RPMI7951 (cell line): ENCODE measurements at regions not wholly inside any gene's neighbourhood (a gene's known extent, or its start where the extent isn't known, plus 50 kb on each side); places are given as distances from the start of the nearest gene placed in this dataset.
A peak's percentile ranks its signal among the peaks of the same experiment; 100 is the strongest.

Experiments used
- DNase-seq: peaks from one replicate; pipeline ENCODE4 v3.0.0-alpha.2; 2012; ENCODE audit warnings: low read depth

DNA sequence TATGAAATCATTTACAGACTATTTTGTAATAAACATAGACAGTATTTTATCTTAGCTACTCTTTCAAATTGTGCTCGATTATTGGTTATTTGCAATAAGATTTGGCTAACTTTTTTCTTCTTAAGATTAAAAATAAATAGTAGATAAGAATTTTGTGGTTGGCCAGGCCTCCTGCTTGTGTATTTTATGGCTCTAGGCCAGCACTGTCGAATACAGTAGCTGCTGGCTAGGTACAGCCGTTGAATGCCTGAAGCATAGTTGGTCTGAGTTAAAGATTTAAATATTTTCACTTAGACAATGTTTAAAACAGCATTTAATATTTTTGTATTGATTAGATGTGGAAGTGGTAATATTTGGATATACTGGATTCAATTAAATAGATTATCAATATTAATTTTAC, 481.0 kb downstream of the SPRY1 start:
- peak; percentile 21 for DNase-seq

DNA sequence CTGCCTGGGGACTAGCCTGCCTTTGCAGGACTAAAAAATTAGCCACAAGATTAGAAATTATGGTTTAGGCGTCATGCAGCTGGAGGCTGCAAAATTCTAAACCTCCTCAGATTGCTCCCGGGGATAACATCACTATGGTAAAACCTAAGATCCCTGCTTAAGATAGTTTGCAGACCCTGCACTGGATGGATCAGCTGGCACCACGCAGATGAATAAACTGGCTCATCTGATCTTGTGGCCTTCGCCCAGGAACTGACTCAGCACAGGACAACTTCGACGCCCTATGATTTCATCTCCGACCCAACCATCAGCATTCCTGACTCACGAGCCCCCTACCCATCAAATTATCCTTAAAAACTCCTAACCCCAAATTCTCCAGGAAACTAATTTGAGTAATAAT, 482.4 kb downstream of the SPRY1 start:
- peak; percentile 79 for DNase-seq

DNA sequence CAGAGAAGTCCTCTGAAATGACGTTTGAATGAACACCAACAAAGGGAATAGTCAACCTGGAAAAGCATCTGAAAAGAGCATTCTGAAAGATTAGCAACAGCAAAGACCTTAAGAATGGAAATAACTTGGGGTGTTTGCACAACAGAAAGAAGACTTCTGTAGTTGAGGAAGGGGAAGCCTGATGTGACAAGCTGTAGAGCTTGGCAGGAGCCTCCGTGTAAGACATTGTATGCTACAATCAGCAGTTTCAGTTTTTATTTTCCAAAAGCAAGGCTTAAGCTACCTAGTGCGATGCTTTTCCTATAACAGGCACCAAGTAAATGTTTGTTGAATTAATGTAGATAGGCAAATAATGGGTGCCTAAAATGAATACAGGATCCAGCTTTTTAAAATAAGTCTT, 484.0 kb downstream of the SPRY1 start:
- DNase-seq = no peak

DNA sequence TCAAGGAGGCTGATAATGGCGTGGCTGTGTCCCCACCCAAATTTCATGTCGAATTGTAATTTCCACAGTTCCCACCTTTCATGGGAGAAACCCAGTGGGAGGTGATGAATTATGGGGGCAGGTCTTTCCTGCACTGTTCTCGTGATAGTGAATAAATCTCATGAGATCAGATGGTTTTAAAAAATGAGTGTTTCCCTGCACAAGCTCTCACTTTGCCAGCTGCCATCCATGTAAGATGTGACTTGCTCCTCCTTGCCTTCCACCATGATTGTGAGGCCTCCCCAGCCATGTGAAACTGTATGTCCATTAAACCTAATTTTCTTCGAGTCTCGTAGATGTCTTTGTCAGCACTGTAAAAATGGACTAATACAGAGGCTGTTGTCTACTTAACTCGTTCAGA, 488.3 kb downstream of the SPRY1 start:
- DNase-seq = no peak

DNA sequence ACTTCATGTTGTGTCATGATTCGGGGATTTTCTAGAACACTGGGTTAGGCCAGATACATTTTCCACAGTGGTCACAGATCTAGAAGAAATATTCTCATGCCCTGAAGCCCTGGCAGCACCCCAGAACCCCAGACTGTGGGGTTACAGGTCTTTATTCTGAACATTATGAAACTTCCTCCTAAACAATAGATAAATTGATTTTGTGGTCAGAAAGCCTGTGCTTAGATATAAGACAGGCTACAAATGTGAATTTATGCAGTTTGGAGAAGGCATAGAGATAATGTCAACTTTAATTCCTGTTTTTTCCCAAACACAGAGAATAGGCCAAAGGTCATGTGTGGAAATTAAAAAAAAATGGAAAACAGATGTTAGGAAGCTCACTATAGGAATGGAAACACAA, 492.9 kb downstream of the SPRY1 start:
- DNase-seq = peak; percentile 79

DNA sequence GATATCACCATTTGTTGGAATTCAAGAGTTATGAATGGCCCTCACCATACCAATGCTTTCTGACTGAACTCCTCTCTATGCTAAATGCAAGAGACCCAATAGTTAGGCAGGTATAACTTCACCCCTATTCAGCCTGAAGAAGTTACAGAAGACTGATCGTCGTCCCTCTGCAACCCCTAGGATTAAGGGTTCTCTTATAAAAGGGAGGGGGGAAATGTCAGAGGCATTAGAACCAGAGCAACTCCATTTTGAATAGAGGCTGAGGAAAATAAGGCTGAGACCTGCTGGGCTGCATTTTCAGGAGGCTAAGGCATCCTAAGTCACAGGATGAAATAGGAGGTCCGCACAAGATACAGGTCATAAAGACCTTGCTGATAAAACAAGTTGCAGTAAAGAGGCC, 494.3 kb downstream of the SPRY1 start:
- DNase-seq = no peak

DNA sequence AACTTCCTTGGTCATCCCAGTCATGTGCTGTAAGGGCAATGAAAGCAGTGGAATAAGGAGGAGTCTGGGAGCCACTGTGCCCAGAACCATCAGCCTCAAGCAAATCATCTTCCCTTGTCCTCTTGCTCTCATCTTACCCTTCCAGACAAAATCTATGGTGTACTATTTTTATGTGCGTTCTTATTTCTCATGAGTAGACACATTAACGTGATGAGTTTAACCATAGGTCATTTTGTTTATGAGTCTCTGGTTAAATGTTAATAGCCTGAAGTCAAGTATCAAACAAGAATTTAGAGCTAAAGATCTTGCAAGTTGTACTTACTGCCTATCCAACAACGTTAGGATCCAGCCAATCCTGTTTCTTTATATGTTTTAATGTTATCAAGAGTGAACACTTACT, 495.3 kb downstream of the SPRY1 start:
- DNase-seq = peak; percentile 28

DNA sequence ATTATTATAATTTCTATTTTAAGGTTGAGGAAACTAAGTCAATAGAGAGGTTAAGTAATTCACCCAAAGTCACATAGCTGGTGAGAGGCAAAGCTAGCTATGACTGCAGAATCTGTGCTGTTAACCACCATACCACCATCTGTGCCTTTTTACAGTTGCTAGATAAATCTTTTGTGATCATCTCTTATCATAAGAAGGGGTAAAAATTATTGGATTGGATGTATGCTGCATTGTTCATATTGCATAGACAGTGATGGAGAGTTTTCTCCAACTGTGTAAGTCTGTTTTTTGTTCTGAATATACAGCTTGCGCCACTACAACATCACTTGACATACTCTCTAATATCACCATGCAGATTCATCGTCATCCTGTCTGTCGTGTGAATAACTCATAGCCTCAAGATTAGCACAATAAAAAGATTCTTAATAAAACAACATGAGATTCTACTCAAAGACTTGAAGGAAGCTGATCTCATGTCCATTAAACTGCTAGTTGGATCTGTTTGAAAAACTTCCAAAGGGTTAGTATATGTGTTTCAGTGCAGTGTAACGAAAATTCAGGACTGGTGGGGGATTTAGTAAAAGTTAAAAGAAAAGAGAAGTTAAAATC, 495.9 kb downstream of the SPRY1 start:
- no peak for DNase-seq

DNA sequence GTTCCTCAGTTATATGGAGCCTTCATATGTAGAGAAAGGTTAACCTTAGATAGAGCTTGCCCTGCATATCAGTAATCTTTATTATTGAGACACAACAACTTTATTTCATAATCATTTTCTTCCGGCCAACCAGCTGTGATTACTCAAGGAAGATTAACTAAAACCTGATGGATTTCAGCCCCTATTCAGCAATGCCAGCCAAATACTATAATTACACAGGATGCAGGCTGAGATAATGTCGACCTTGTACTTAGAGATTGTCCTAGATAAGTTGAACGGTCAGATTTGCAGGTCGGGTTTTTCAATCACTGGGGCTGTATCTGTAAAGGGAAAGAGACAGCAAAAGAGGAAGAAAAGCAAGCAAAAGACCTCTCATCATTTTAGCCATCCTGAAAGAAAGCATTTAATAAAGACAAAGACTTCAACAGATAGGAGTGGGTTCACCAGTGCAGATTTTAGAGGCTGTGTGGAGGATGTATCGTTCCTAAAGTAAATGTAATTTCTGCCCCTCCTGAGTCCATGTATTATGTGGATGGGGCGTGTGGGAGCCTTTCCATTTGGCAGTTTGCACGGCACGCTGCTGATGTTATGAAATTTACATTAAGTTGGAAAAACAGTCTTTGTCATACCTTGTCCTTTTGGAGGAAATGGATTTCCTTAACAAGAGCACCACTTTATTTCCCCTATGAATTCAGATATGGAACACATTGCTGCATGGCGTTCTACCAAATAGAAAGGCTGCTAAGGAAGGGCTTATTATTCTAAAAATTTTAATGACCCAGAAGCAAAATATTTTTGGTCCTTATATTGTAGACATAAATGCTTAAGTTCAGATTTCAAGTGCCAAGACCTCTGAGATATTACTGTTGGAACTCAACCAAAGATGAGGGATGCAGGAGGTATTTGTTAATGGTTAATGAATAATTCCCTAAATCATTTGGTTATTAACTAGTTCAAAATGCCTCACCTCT, 496.7 kb downstream of the SPRY1 start:
- DNase-seq = peak; percentile 88

DNA sequence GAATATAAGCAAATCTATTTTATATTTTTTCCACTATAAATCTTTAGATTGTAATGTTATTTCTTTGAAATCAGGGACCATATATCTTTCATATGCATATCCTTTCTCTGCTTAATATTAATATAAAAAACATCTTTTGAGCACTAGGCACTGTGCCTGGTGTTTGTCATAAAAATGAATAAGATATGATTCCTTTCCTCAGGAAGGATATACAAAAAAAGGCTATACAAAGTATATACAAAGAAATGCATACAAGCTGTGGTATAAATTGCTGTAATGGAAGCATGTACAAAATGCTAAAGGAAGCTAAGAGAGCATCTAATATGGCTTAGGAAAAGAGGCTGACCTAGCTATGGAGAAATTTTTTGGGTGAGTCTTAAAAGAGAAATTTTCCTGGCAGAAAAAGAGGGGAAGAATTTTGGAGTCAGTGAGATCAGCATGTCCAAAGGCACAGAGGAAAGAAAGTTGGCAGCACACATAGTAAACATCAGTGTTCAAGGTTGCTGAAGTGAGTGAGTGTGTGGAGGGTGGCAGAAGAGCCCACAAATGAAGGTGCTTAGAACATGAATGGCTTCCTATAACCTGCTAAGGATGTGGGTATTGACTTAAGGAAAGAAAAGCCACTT, 500.0 kb downstream of the SPRY1 start:
- DNase-seq = no peak

DNA sequence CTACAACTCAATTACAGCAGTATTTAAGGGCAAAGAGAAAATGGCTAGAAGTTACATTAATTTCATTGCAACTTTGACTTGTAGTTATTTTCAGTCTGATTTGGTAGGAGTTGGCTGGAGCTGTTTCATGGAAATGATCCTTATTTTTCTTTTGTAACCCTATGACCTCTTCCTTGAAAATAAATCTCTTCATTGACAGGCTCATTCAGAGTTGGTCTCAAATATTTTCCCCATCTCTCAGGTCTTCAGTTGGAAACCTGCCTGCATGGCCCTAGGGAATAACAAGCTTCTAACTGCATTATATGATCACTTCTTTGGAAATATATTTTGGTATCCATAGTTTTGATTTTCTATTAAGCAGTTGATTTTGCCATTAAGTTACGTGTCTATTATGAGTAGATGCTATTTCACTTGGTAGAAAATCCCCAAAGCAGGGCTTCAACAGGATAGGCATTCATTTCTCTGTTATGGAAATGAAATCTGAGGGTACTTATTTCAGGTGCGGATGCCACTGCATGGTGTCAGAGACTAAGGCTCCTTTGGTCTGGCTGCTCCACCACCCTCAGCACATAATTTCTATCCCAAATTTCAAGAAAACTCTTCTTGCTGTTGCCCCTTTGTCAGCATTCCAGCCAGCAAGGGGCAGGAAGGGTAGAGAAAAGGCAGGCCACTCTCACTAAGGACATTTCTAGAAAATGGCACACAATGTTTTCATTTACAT, 502.5 kb downstream of the SPRY1 start:
- no peak for DNase-seq

DNA sequence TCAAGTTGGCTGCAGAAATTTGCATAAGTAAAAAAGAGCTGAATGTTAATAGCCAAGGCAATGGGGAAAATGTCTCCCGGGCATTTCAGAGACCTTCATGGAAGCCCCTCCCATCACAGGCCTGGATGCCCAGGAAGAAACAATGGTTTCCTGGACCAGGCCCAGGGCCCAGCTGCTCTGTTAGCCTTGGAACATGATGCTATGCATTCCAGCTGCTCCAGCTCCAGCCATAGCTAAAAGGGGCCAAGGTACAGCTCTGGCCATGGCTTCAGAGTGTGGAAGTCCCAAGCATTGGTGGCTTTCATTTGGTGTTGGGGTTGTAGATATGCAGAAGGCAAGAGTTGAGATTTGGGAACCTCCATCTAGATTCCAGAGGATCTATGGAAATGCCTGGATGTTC, 508.3 kb downstream of the SPRY1 start:
- DNase-seq = no peak

DNA sequence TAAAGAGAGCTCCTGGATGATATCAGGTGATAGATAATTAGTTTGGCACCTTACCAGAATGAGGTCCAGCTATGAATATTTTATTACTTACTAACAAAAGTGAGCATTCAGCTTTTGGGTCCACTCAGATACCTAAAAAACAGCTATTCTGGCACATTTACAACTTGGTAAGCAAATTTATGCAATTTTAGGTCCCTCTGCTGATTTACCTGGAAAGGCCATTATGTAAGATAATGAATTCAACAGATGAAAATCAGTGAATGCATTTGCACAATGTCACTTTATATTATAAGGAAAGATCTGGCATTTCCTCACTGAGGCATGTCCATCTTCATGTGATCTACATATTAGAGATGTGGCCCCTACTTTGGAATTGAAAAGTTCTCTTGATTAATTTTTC, 517.0 kb downstream of the SPRY1 start:
- no peak for DNase-seq

DNA sequence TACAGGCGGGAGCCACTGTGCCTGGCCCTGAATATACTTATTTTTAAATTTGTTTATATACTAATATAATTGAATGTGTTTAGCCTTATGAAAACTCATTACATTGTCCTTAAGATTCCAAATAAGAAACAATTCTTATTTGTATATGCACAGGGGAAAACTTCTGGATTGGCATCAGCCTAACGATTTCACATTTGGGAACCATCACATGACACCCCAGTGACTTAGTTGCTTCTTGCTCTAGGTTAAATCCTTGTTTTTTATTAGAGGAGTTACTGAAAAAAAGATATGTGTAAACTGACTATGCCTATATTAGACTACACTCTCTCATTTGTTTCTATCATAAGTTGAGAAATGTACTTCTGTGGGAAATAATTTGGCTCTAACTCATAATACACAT, 520.2 kb downstream of the SPRY1 start:
- no peak for DNase-seq

DNA sequence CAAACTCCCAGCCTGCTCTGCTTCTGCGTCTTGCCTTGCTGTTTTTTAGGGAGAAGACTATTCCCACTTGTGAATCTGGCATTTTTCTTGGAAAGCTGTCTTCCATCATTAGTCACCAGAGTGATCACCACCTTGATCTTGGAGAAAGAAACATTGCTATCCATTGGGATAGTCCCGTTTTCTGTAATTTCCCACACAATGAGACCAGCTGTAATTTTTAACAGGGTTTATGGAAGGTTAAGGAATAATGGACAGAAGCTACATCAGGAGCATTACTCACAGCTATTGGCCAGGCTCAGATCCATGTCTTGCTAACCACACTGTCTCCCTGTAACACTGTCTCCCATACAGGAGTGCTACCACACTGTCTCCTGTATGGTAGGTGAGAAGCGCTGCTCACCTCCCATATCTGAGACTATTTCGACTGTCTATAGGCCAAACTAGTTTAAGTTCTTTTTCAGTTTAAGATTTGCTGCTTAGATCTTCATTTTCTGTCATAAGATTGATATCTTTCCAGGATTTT, 523.0 kb downstream of the SPRY1 start:
- DNase-seq = no peak

DNA sequence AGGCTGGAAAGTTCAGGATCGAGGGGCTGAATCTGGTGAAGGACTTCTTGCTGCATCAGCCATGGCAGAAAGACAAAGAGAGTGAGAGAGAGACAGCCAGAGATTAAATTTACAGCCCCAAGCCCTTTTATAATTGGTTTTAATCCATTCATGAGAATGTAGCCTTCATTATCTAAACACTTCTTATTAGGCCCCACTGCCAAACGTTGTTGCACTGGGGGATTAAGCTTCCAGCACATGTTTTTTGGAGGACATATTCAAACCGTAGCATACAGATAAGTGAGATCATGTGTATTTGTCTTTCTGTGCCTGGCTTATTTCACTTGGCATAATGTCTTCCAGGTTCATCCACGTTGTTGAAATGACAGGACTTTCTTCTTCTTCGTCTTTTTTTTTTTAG, 524.7 kb downstream of the SPRY1 start:
- DNase-seq = no peak

DNA sequence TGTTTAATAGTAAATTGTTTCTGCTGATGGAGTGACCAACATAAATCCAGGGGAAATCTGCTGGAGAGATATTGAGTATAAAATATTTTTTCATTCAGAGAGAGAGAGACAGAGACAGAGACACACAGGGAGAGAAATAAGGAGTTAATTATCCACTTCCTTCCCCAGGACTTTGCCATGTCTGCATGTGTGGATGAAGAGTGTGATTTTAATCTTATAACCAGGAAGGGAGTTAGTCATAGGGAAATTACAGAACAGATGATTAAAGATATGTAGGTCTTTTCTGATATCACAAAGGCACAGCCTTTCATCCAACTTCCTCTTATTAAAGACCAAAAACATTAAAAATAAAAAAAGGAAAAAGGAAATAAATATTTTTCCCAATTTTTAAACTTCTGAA, 526.3 kb downstream of the SPRY1 start:
- peak; percentile 57 for DNase-seq

DNA sequence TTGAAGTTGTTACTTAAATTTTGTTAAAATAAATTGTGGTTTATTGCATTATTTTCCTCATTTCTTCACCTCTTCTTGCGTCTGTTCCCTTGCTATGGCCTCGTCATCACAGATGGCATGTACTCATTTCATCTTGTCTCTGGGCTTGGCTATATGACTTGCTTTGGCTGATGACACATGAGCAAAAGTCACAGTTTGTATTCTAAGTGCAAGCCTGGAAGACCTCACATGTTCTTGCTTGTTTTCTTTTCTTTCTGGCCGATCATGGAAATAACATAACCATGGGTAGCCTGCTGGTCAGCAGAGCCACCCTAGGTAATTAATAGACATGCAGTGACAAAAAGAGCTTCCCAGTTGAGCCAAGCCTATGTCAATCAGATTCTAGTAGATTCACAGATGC, 527.9 kb downstream of the SPRY1 start:
- DNase-seq = no peak

DNA sequence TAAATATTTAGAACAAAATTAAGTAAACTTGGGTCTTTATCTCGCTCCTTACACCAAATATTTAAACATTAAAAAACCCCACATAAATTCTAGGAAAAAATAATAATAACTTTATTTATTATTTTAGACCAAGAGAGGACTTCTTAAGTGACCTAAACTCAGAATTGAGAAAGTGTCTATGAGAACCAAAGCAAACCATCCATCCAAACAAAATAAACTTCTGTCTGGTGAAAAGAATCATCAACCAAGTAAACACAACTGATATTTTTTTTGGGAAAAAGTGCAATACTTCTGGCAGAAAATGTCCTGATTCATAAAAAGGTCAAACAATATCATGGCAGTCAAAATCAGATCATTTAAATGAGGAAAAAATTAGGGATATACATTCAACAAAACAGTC, 533.0 kb downstream of the SPRY1 start:
- no peak for DNase-seq

DNA sequence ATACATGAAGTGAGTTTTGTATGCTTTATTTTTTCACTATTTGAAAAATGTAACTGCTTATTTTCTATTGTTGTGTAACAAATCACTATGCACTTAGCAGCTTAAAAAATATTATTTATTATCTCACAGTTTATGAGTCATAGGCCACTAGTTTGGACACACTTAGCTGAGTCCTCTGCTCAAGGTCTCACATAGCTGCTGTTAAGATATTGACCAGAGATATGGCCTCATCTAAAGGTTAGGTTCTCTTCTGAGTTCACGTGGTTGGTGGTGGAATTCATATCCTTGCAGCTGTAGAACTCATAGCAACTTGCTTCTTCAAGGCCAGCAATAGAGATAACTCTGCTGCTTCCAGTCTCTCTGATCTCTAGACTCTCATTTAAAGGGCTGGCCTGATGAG, 534.4 kb downstream of the SPRY1 start:
- DNase-seq = no peak

DNA sequence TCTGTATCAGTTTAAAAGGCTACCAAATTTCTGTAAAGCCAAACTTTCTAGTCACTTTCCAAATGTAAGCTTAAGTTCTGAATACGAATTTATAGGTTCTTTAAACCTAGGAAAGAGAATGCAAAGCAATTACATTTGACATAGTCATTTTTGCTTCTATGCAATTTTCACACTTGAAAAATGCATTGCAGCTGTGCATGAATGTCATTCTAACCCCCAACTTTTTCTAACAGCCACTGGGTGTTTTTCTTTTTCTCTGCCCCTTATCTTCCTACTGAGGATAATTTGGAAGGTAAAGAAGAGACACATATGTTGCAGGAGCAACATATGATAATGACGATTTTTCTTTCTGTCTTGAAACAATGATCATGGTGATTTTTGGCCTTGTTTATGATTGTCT, 537.5 kb downstream of the SPRY1 start:
- no peak for DNase-seq

DNA sequence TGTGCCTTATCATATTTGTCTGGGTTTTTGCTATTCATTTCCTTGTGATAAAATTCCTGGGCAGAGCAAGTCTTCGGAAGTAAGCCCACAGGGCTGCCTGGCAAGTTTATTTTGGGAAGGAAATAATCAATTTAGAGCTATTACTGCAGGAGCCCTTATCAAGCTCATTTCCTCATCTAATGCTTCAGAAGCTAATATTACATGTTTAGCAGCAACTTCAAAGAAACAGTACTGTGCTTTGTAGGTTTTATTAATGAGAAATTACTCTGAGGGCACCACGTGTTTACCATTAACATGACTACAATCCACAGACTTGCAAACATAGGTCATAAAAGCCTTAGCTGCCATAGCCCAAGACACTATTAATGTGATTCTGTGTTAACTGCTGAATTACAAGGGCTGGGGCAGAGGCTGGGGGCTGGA, 540.0 kb downstream of the SPRY1 start:
- DNase-seq = no peak
